Liver (tissue), 3 donors: ENCODE measurements at regions not wholly inside any gene's neighbourhood (a gene's known extent, or its start where the extent isn't known, plus 50 kb on each side); places are given as distances from the start of the nearest gene placed in this dataset.

ENCODE experiments used
- FOXA1 ChIP-seq: IDR thresholded peaks from 2 replicates; pipeline ENCODE4 v1.6.1; 2016; ENCODE audit warnings: antibody characterized with exemption
- GABPA ChIP-seq, 2 donors: IDR thresholded peaks in 1 of 2; conservative IDR thresholded peaks in 1 of 2; 2 replicates each; pipeline ENCODE4 v1.6.1; 2016; ENCODE audit warnings: antibody characterized with exemption in 2 of 2, mild to moderate bottlenecking in 1 of 2, moderate library complexity in 1 of 2
- HNF4A ChIP-seq, 2 donors: conservative IDR thresholded peaks; 2 replicates each; pipeline ENCODE4 v1.6.1; 2016; ENCODE audit warnings: antibody characterized with exemption in 2 of 2, mild to moderate bottlenecking in 2 of 2
- HNF4G ChIP-seq: IDR thresholded peaks from 2 replicates; pipeline ENCODE4 v1.6.1; 2016; ENCODE audit warnings: antibody characterized with exemption
- JUND ChIP-seq, 2 donors: IDR thresholded peaks; 2 replicates each; pipeline ENCODE4 v1.6.1; 2016; ENCODE audit warnings: antibody characterized with exemption in 2 of 2
- RAD21 ChIP-seq, 2 donors: IDR thresholded peaks; 2 replicates each; pipeline ENCODE4 v1.6.1; 2016; ENCODE audit warnings: antibody characterized with exemption in 2 of 2, mild to moderate bottlenecking in 2 of 2
- REST ChIP-seq: IDR thresholded peaks from 2 replicates; pipeline ENCODE4 v1.6.1; 2016; ENCODE audit warnings: antibody characterized with exemption, mild to moderate bottlenecking
- SP1 ChIP-seq: IDR thresholded peaks from 2 replicates; pipeline ENCODE4 v1.6.1; 2018; ENCODE audit warnings: antibody characterized with exemption, mild to moderate bottlenecking
- TAF1 ChIP-seq: conservative IDR thresholded peaks from 2 replicates; pipeline ENCODE4 v1.6.1; 2016; ENCODE audit warnings: antibody characterized with exemption, mild to moderate bottlenecking
- YY1 ChIP-seq: IDR thresholded peaks from 2 replicates; pipeline ENCODE4 v1.6.1; 2016; ENCODE audit warnings: antibody characterized with exemption, mild to moderate bottlenecking
- ZBTB33 ChIP-seq: IDR thresholded peaks from 2 replicates; pipeline ENCODE4 v1.6.1; 2016; ENCODE audit warnings: antibody characterized with exemption
- TF ChIP-seq, protein P1 (sequence below): fragments of 150-350 bp; IDR thresholded peaks from 2 replicates; pipeline ENCODE4 v1.5.1; 2017; ENCODE audit warnings: improper control_type of control experiment, low read depth, low read length; ENCODE audit not compliant: missing input control
- TF ChIP-seq, protein P2 (sequence below): IDR thresholded peaks from 2 replicates; pipeline ENCODE4 v1.6.1; 2016; ENCODE audit warnings: antibody characterized with exemption
- donor health status: healthy.
- donor health status: healthy.

- TF ChIP-seq, protein P1, sequence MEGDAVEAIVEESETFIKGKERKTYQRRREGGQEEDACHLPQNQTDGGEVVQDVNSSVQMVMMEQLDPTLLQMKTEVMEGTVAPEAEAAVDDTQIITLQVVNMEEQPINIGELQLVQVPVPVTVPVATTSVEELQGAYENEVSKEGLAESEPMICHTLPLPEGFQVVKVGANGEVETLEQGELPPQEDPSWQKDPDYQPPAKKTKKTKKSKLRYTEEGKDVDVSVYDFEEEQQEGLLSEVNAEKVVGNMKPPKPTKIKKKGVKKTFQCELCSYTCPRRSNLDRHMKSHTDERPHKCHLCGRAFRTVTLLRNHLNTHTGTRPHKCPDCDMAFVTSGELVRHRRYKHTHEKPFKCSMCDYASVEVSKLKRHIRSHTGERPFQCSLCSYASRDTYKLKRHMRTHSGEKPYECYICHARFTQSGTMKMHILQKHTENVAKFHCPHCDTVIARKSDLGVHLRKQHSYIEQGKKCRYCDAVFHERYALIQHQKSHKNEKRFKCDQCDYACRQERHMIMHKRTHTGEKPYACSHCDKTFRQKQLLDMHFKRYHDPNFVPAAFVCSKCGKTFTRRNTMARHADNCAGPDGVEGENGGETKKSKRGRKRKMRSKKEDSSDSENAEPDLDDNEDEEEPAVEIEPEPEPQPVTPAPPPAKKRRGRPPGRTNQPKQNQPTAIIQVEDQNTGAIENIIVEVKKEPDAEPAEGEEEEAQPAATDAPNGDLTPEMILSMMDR: no peak
- TF ChIP-seq YY1 (no peak), RAD21 (IDR thresholded peaks at IDR 0.05) (no peak), TAF1 (no peak), SP1 (no peak), JUND (IDR thresholded peaks at IDR 0.05) (no peak), HNF4G (no peak), ZBTB33 (no peak), REST (no peak), HNF4A (conservative IDR thresholded peaks at IDR 0.05) (no peak), GABPA (IDR thresholded peaks at IDR 0.05 in 1 of 2, conservative IDR thresholded peaks at IDR 0.05 in 1 of 2) (no peak), FOXA1 (no peak)
- TF ChIP-seq, protein P2, sequence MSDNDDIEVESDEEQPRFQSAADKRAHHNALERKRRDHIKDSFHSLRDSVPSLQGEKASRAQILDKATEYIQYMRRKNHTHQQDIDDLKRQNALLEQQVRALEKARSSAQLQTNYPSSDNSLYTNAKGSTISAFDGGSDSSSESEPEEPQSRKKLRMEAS: no peak
Observed at GRCh38 chr5:52360985-52361384, 426.7 kb upstream of the ITGA1 start.
